GM23338 (cell line): ENCODE measurements at regions not wholly inside any gene's neighbourhood (a gene's known extent, or its start where the extent isn't known, plus 50 kb on each side); places are given as distances from the start of the nearest gene placed in this dataset.

Source experiments
- ATAC-seq: fragments of 200-7000 bp; cut with Tn5 transposase; 3 replicates; pipeline ENCODE4 v1.9.1; 2020
- DNase-seq: peaks from one replicate; pipeline ENCODE4 v3.0.0-alpha.2; 2015; ENCODE audit warnings: low spot score
- H2AFZ ChIP-seq: fragments of 200-600 bp; sonication (generic); 2 replicates; pipeline ENCODE4 v1.8.0; 2016; ENCODE audit warnings: antibody characterized with exemption, mild to moderate bottlenecking, moderate library complexity
- H3F3A ChIP-seq: fragments of 200-600 bp; sonication (generic); replicated peaks from 2 replicates; pipeline ENCODE4 v1.8.0; 2017; ENCODE audit warnings: antibody characterized with exemption, mixed run types, low read depth
- H3K27ac ChIP-seq: fragments of 200-600 bp; sonication (generic); 2 replicates; pipeline ENCODE4 v1.6.1; 2016; ENCODE audit warnings: low read depth
- H3K27me3 ChIP-seq: fragments of 200-600 bp; sonication (generic); 2 replicates; pipeline ENCODE4 v1.8.0; 2016; ENCODE audit warnings: mild to moderate bottlenecking, mixed run types, moderate library complexity; ENCODE audit not compliant: insufficient read depth
- H3K36me3 ChIP-seq: fragments of 200-600 bp; sonication (generic); 2 replicates; pipeline ENCODE4 v1.8.0; 2016; ENCODE audit warnings: mild to moderate bottlenecking; ENCODE audit not compliant: insufficient read depth
- H3K4me1 ChIP-seq: fragments of 200-600 bp; sonication (generic); 2 replicates; pipeline ENCODE4 v1.8.0; 2016; ENCODE audit warnings: mild to moderate bottlenecking, moderate library complexity; ENCODE audit not compliant: insufficient read depth
- H3K4me2 ChIP-seq: fragments of 200-600 bp; sonication (generic); 2 replicates; pipeline ENCODE4 v1.7.1; 2017; ENCODE audit warnings: mixed run types
- H3K4me3 ChIP-seq: fragments of 200-600 bp; sonication (generic); 2 replicates; pipeline ENCODE4 v1.6.1; 2016; ENCODE audit warnings: mixed run types
- H3K79me2 ChIP-seq: fragments of 200-600 bp; sonication (generic); replicated peaks from 2 replicates; pipeline ENCODE4 v1.8.0; 2017; ENCODE audit warnings: mild to moderate bottlenecking; ENCODE audit not compliant: insufficient read depth
- H3K9me2 ChIP-seq: fragments of 200-600 bp; sonication (generic); 2 replicates; pipeline ENCODE4 v1.8.0; 2017; ENCODE audit not compliant: insufficient read depth
- H4K20me1 ChIP-seq: fragments of 200-600 bp; sonication (generic); replicated peaks from 2 replicates; pipeline ENCODE4 v1.8.0; 2017; ENCODE audit warnings: mild to moderate bottlenecking; ENCODE audit not compliant: insufficient read depth
- H3K27ac Mint-ChIP-seq: 2 replicates; pipeline ENCODE4 v1.8.0; 2020; ENCODE audit warnings: inconsistent platforms, mild to moderate bottlenecking, moderate library complexity, mixed read lengths
- H3K27me3 Mint-ChIP-seq: 3 replicates; pipeline ENCODE4 v1.8.0; 2022; ENCODE audit warnings: low read depth, mild to moderate bottlenecking, moderate library complexity, mixed read lengths, inconsistent platforms; ENCODE audit not compliant: insufficient read depth, poor library complexity
- H3K36me3 Mint-ChIP-seq: 3 replicates; pipeline ENCODE4 v1.8.0; 2021; ENCODE audit warnings: low read depth, mild to moderate bottlenecking, inconsistent platforms, moderate library complexity, mixed read lengths
- H3K4me1 Mint-ChIP-seq: 3 replicates; pipeline ENCODE4 v1.8.0; 2020; ENCODE audit warnings: mild to moderate bottlenecking, inconsistent platforms, mixed read lengths
- H3K4me3 Mint-ChIP-seq: 3 replicates; pipeline ENCODE4 v1.8.0; 2021; ENCODE audit warnings: moderate library complexity, mild to moderate bottlenecking, inconsistent platforms, mixed read lengths
- H3K9me3 Mint-ChIP-seq: 3 replicates; pipeline ENCODE4 v1.8.0; 2020; ENCODE audit warnings: moderate library complexity, mild to moderate bottlenecking, inconsistent platforms, mixed read lengths
- CREB1 ChIP-seq: fragments of 250-450 bp; sonication (Bioruptor Pico); IDR thresholded peaks from 2 replicates; pipeline ENCODE4 v1.5.0; 2020; ENCODE audit warnings: low read depth, mild to moderate bottlenecking, moderate library complexity
- CTCF ChIP-seq, 2 experiments: fragments of 200-600 bp in 1 of 2; sonication (generic) in 1 of 2; conservative IDR thresholded peaks; 2 replicates each; pipeline versions ENCODE4 v1.5.1 to v1.6.1; 2016 to 2017; ENCODE audit warnings: antibody characterized with exemption in 2 of 2, low read depth in 2 of 2, mild to moderate bottlenecking in 2 of 2, moderate library complexity in 1 of 2
- ETS1 ChIP-seq: IDR thresholded peaks from 2 replicates; pipeline ENCODE4 v1.6.1; 2016; ENCODE audit warnings: antibody characterized with exemption
- EZH2 ChIP-seq: fragments of 200-600 bp; sonication (generic); IDR thresholded peaks from one replicate; pipeline ENCODE4 v1.8.0; 2017; ENCODE audit warnings: antibody characterized with exemption, mild to moderate bottlenecking, low read depth; ENCODE audit not compliant: unreplicated experiment
- EZH2phosphoT487 ChIP-seq: fragments of 200-600 bp; sonication (generic); IDR thresholded peaks from one replicate; pipeline ENCODE4 v1.8.1; 2018; ENCODE audit warnings: antibody characterized with exemption; ENCODE audit not compliant: unreplicated experiment
- JUNB ChIP-seq: IDR thresholded peaks from one replicate; pipeline ENCODE4 v1.6.1; 2016; ENCODE audit warnings: antibody characterized with exemption; ENCODE audit not compliant: unreplicated experiment
- NANOG ChIP-seq: IDR thresholded peaks from 2 replicates; pipeline ENCODE4 v1.6.1; 2016; ENCODE audit warnings: antibody characterized with exemption, borderline replicate concordance
- POLR2AphosphoS5 ChIP-seq: IDR thresholded peaks from 2 replicates; pipeline ENCODE4 v1.6.1; 2016; ENCODE audit warnings: antibody characterized with exemption, low read depth
- STAT1 ChIP-seq: IDR thresholded peaks from one replicate; pipeline ENCODE4 v1.6.1; 2016; ENCODE audit warnings: antibody characterized with exemption; ENCODE audit not compliant: unreplicated experiment
- ZNF114 ChIP-seq: fragments of 250-450 bp; sonication (Bioruptor Pico); IDR thresholded peaks from 2 replicates; pipeline ENCODE4 v1.5.0; 2020; ENCODE audit warnings: mild to moderate bottlenecking, moderate library complexity
- ZNF331 ChIP-seq: fragments of 250-450 bp; sonication (Bioruptor Pico); IDR thresholded peaks from 2 replicates; pipeline ENCODE4 v1.5.0; 2020; ENCODE audit warnings: low read depth, mild to moderate bottlenecking, moderate library complexity

GRCh38 chr1:14495996-14496395 is 102.5 kb upstream of the KAZN start:
- no peaks in the 10 kb centered on the region for H3K36me3 ChIP-seq
- no peak overlapping the region for H3K4me3 ChIP-seq
- no peaks in the 10 kb centered on the region; the same call in 1 of the 2 replicates for H3K9me2 ChIP-seq
- no peaks in the 10 kb centered on the region for H3K79me2 ChIP-seq
- no peak for DNase-seq
- TF ChIP-seq EZH2phosphoT487 = no peak
- TF ChIP-seq NANOG = no peak
- TF ChIP-seq EZH2 = no peak
- TF ChIP-seq POLR2AphosphoS5 = no peak
- TF ChIP-seq JUNB = no peak
- no peak for TF ChIP-seq CREB1
- TF ChIP-seq STAT1 = no peak
- TF ChIP-seq CTCF (conservative IDR thresholded peaks at IDR 0.05; ENCODE audit: low read depth in 2 of 2) = no peak
- Mint-ChIP-seq H3K4me3 (no peak overlapping the region), H3K4me1 (peaks cover 7% of the 10 kb centered on the region; the same call in 2 of the 3 replicates), H3K27me3 (no peaks in the 10 kb centered on the region), H3K9me3 (no peaks in the 10 kb centered on the region), H3K36me3 (no peaks in the 10 kb centered on the region), H3K27ac (no peak overlapping the region)
- no peaks in the 10 kb centered on the region for H4K20me1 ChIP-seq
- H2AFZ ChIP-seq = no peak overlapping the region
- no peaks in the 10 kb centered on the region for H3K27me3 ChIP-seq
- H3K4me1 ChIP-seq = no peaks in the 10 kb centered on the region
- ATAC-seq = no peak
- H3K27ac ChIP-seq = no peak overlapping the region
- no peak overlapping the region for H3K4me2 ChIP-seq
- H3F3A ChIP-seq = no peaks in the 10 kb centered on the region

GRCh38 chr1:14498839-14499238 is 99.6 kb upstream of the KAZN start:
- Mint-ChIP-seq H3K4me1 (peaks cover 7% of the 10 kb centered on the region; the same call in 2 of the 3 replicates), H3K9me3 (no peaks in the 10 kb centered on the region), H3K36me3 (no peaks in the 10 kb centered on the region), H3K4me3 (no peak overlapping the region), H3K27ac (no peak overlapping the region), H3K27me3 (no peaks in the 10 kb centered on the region)
- Histone ChIP-seq H3K9me2 (peaks cover 4% of the 10 kb centered on the region; the same call in 1 of the 2 replicates), H3K4me1 (no peaks in the 10 kb centered on the region), H3F3A (no peaks in the 10 kb centered on the region), H3K4me2 (no peak overlapping the region), H3K36me3 (no peaks in the 10 kb centered on the region), H3K79me2 (no peaks in the 10 kb centered on the region), H3K27me3 (no peaks in the 10 kb centered on the region), H3K27ac (no peak overlapping the region), H3K4me3 (no peak overlapping the region), H4K20me1 (no peaks in the 10 kb centered on the region), H2AFZ (0 out of 2 replicates have a peak overlapping the region, but pooled peaks have one; percentile 10)
- ATAC-seq (no peak), DNase-seq (no peak)
- no peak for TF ChIP-seq STAT1
- no peak for TF ChIP-seq ETS1
- TF ChIP-seq JUNB = no peak
- no peak for TF ChIP-seq NANOG
- no peak for TF ChIP-seq EZH2
- no peak for TF ChIP-seq CREB1
- no peak for TF ChIP-seq ZNF331 (CRISPR knock-in tag)
- TF ChIP-seq ZNF114 (CRISPR knock-in tag) = no peak
- TF ChIP-seq CTCF (conservative IDR thresholded peaks at IDR 0.05; ENCODE audit: low read depth in 2 of 2) = no peak
- no peak for TF ChIP-seq POLR2AphosphoS5
